ENCODE measurements at regions not wholly inside any gene's neighbourhood (a gene's known extent, or its start where the extent isn't known, plus 50 kb on each side); places are given as distances from the start of the nearest gene placed in this dataset.

DNA sequence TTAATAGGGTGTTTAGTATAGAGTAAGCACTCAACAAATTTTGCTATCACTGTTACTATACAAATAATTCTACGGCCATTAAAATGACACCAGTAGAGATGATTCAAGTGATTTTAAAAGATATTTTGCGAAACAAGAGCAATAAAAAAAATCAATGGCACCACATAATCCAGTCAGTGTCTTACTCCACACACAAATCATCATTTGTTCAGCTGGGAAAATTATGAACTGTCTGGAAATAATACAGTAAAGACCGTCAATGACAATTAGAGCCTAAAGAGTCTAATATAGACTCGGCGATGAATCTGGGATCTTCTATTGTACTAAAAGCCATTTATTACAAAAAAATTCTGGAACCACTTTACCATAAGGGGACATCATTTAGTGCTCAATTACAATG, 270.5 kb downstream of the ARRDC4 start:
- Histone ChIP-seq H3K36me3 (replicated peaks in 1 of 2; ENCODE audit: control extremely low read depth in 1 of 2, control insufficient read depth in 1 of 2, extremely low read depth in 1 of 2, insufficient read depth in 2 of 2, low read length in 1 of 2) (no peaks in the 10 kb centered on the region), H3K9ac (ENCODE audit: low read length) (no peak overlapping the region), H3K4me2 (replicated peaks; ENCODE audit: low read depth, low read length, poor library complexity, severe bottlenecking) (no peak overlapping the region), H4K20me1 (ENCODE audit: control insufficient read depth, insufficient read depth, low read length, poor library complexity, severe bottlenecking) (no peaks in the 10 kb centered on the region), H3K27ac (ENCODE audit: low read length in 2 of 2) (no peak overlapping the region), H3K79me2 (ENCODE audit: control insufficient read depth, insufficient read depth, low read length) (no peaks in the 10 kb centered on the region), H3K9me3 (ENCODE audit: control extremely low read depth in 1 of 3, control insufficient read depth in 2 of 3, insufficient read depth in 1 of 3, low read length in 2 of 3) (no peaks in the 10 kb centered on the region), H3K4me1 (ENCODE audit: control insufficient read depth in 2 of 2, insufficient read depth in 2 of 2, low read length in 2 of 2) (no peaks in the 10 kb centered on the region), H3K4me3 (ENCODE audit: control extremely low read depth in 1 of 5, extremely low read depth in 1 of 5, insufficient read depth in 1 of 5, low read depth in 2 of 5, low read length in 4 of 5) (no peak overlapping the region), H2AFZ (ENCODE audit: insufficient read depth, low read depth, low read length, poor library complexity, severe bottlenecking) (no peak overlapping the region), H3K27me3 (replicated peaks in 1 of 4; ENCODE audit: control extremely low read depth in 1 of 4, control insufficient read depth in 3 of 4, insufficient read depth in 4 of 4, low read length in 3 of 4) (no peaks in the 10 kb centered on the region)
- Mint-ChIP-seq H3K4me3 (no peak overlapping the region), H3K9me3 (ENCODE audit: insufficient read depth) (no peaks in the 10 kb centered on the region), H3K27me3 (no peaks in the 10 kb centered on the region), H3K27ac (no peak overlapping the region), H3K4me1 (no peaks in the 10 kb centered on the region)
- CTCF ChIA-PET, result no interaction called here
- POLR2A ChIA-PET, result no interaction called here
- TF ChIP-seq, protein P1, sequence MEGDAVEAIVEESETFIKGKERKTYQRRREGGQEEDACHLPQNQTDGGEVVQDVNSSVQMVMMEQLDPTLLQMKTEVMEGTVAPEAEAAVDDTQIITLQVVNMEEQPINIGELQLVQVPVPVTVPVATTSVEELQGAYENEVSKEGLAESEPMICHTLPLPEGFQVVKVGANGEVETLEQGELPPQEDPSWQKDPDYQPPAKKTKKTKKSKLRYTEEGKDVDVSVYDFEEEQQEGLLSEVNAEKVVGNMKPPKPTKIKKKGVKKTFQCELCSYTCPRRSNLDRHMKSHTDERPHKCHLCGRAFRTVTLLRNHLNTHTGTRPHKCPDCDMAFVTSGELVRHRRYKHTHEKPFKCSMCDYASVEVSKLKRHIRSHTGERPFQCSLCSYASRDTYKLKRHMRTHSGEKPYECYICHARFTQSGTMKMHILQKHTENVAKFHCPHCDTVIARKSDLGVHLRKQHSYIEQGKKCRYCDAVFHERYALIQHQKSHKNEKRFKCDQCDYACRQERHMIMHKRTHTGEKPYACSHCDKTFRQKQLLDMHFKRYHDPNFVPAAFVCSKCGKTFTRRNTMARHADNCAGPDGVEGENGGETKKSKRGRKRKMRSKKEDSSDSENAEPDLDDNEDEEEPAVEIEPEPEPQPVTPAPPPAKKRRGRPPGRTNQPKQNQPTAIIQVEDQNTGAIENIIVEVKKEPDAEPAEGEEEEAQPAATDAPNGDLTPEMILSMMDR (IDR thresholded peaks at IDR 0.05), result no peak
- no peak for TF ChIP-seq EZH2 (IDR thresholded peaks at IDR 0.05; ENCODE audit: borderline replicate concordance, insufficient read depth, low read depth, low read length, poor library complexity, severe bottlenecking)
- DNase-seq, result no peak
- no CpG with 5 or more reads among the region's 5 CpGs for WGBS (ENCODE audit: insufficient coverage)
- ATAC-seq (ENCODE audit: low read depth), result no peak
- intact Hi-C loops (cut with micrococcal nuclease), result no loop called here

DNA sequence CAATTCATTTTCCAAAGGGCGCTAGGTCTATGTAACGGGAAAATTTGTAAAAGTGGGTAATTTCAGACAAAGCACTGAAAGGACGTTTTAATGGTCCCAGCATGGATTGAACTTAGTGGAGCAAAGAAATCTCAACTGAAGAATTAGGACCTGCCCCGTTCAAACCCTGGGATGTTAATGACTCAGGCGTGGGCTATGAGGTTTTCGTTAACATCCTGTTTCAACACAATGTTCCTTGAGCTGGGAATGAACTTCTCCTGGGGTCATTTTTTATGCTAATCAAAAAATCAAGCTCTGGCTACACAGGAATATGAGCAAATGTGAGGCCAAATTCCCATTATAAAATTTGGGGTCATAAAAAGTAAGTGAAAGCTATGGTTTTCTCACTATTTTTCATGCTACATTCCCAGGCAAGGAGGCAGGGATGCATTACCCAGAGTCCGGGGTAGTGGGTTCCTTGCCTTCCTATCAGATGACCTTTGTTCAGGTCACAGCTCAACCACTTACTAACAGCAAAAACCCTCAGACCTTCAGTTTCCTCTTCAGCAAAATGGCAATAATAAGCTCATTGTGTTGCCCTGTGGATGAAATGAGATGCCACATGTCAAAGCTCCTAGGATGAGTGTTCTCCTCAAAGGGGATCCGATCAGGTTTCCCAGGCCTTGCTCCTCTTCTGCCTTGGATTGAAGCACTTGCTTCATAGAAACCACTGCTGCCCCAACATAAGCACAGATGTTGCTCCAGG, 271.4 kb downstream of the ARRDC4 start:
- Mint-ChIP-seq H3K4me1 (no peaks in the 10 kb centered on the region), H3K9me3 (ENCODE audit: insufficient read depth) (no peaks in the 10 kb centered on the region), H3K4me3 (no peak overlapping the region), H3K27ac (no peak overlapping the region), H3K27me3 (no peaks in the 10 kb centered on the region)
- intact Hi-C loops (cut with micrococcal nuclease), result no loop called here
- 92% methylated on average over 3 of the region's 8 CpGs for WGBS (ENCODE audit: insufficient coverage)
- Histone ChIP-seq H3K79me2 (ENCODE audit: control insufficient read depth, insufficient read depth, low read length) (no peaks in the 10 kb centered on the region), H3K4me3 (ENCODE audit: control extremely low read depth in 1 of 5, extremely low read depth in 1 of 5, insufficient read depth in 1 of 5, low read depth in 2 of 5, low read length in 4 of 5) (no peak overlapping the region), H3K9ac (ENCODE audit: low read length) (no peak overlapping the region), H3K4me2 (replicated peaks; ENCODE audit: low read depth, low read length, poor library complexity, severe bottlenecking) (no peak overlapping the region), H3K36me3 (replicated peaks in 1 of 2; ENCODE audit: control extremely low read depth in 1 of 2, control insufficient read depth in 1 of 2, extremely low read depth in 1 of 2, insufficient read depth in 2 of 2, low read length in 1 of 2) (no peaks in the 10 kb centered on the region), H4K20me1 (ENCODE audit: control insufficient read depth, insufficient read depth, low read length, poor library complexity, severe bottlenecking) (no peaks in the 10 kb centered on the region), H3K27me3 (replicated peaks in 1 of 4; ENCODE audit: control extremely low read depth in 1 of 4, control insufficient read depth in 3 of 4, insufficient read depth in 4 of 4, low read length in 3 of 4) (no peaks in the 10 kb centered on the region), H3K27ac (ENCODE audit: low read length in 2 of 2) (no peak overlapping the region), H2AFZ (ENCODE audit: insufficient read depth, low read depth, low read length, poor library complexity, severe bottlenecking) (no peak overlapping the region), H3K4me1 (ENCODE audit: control insufficient read depth in 2 of 2, insufficient read depth in 2 of 2, low read length in 2 of 2) (no peaks in the 10 kb centered on the region), H3K9me3 (ENCODE audit: control extremely low read depth in 1 of 3, control insufficient read depth in 2 of 3, insufficient read depth in 1 of 3, low read length in 2 of 3) (no peaks in the 10 kb centered on the region)
- ATAC-seq (ENCODE audit: low read depth) (no peak), DNase-seq (no peak)
- CTCF ChIA-PET, result no interaction called here
- TF ChIP-seq, protein P1 (IDR thresholded peaks at IDR 0.05), result no peak
- no peak for TF ChIP-seq EZH2 (IDR thresholded peaks at IDR 0.05; ENCODE audit: borderline replicate concordance, insufficient read depth, low read depth, low read length, poor library complexity, severe bottlenecking)
- POLR2A ChIA-PET, result no interaction called here
